ENCODE measurements at regions not wholly inside any gene's neighbourhood (a gene's known extent, or its start where the extent isn't known, plus 50 kb on each side); places are given as distances from the start of the nearest gene placed in this dataset.

DNA sequence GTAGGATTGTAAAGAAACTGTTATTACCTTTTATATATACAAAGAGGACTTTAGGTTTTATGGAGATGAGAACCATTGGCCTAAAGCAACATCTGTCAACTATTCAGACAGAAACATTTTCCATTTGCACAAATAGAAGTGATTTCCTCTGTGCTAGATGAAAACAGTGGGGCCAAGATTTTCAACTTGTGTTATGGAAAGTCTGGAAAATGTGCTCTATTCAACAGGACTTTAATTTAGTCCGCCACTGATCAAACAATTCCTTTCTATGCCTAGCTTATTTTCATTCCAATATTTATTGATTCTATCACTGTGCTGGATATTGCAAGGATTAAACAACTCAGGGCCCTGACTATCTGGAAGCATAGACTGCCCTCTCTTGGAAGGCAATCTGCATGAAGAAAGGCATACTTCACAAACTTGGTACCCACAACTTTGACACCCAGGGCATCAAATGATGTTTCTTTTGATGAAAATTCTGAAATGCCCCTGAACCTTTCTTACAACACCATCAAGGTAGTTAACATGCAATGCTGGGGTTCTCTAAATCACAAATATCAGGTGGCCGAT is 126.6 kb upstream of the HMHB1 start:
- TF ChIP-seq CTCF (IDR thresholded peaks at IDR 0.05): no peak
- TF ChIP-seq POLR2A (IDR thresholded peaks at IDR 0.05): no peak
